Epidermal melanocyte (primary cell): ENCODE measurements at regions not wholly inside any gene's neighbourhood (a gene's known extent, or its start where the extent isn't known, plus 50 kb on each side); places are given as distances from the start of the nearest gene placed in this dataset.
"Not testable (repeated sequence)": the region's sequence is repeated elsewhere in the genome, so short reads cannot be mapped to it uniquely, and the experiment has no call there.

Source experiments
- DNase-seq: peaks from one replicate; pipeline ENCODE4 v3.0.0; 2011; ENCODE audit warnings: low spot score; ENCODE audit not compliant: insufficient read length

DNA sequence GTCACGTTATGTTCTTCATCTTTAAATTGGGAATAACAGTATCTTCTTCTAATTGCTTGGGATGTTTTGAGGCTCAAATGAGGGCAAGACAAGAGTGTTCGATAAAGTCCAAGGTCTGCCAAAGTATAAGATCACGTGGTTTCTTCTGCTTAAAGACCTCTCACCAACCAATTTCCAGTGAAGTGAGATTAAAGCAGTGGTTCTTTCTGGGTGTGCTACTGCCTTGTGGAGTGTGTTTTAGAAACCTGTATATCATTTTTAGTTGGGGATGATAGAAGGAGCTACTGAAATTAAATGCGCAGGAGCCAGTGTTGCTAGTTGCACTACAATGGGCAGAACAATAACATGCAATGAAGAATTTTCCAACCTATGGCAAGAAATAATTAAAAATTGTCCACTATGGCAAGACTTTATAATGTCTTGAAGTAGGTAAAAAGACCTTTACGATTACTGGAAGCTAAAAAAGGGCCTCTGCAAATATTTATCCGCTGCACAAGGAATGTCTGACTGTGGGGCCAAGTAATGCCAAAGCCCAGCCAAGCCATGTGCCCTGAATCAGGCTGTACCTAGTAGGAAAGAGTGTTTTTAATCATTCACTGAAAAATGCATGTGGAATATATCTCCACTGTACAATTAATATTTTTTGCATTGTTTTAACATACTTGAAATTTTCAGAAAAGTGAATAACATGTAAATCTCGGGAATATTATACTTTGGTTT, 244.5 kb upstream of the REG3G start:
- no peak for DNase-seq

- DNase-seq = no peak
Measured at GRCh38 chr2:78782196-78782595, 243.3 kb upstream of the REG3G start.

- no peak for DNase-seq
Measured at GRCh38 chr2:78811955-78812610, 213.4 kb upstream of the REG3G start.

DNA sequence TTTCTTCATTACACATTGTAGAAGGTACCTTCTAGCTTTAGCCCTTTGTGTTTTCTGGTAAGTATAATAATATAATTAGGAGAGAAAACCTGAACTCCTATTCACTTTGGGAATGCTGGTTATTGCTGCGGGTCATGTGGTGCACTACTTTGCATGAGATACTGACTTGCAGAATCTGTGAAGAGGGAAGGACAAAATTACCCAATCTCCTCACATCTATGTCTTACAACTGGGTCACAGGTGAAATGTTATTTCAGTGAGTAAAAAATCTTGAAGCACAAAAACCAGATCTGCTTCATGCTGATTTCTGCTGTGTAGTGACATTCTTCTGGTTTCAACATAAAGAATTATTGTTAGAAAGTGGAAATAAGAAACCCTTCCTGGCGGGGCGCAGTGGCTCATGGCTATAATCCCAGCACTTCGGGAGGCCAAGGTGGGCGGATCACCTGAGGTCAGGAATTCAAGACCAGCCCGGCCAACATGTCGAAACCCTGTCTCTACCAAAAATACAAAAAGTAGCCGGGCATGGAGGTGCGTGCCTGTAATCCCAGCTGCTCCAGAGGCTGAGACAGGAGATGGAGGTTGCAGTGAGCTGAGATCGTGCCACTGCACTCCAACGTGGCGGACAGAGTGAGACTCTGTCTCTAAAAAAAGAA, 211.0 kb upstream of the REG3G start:
- DNase-seq = no peak

- DNase-seq = no peak
Measured at GRCh38 chr2:78817430-78817829, 208.1 kb upstream of the REG3G start.

DNA sequence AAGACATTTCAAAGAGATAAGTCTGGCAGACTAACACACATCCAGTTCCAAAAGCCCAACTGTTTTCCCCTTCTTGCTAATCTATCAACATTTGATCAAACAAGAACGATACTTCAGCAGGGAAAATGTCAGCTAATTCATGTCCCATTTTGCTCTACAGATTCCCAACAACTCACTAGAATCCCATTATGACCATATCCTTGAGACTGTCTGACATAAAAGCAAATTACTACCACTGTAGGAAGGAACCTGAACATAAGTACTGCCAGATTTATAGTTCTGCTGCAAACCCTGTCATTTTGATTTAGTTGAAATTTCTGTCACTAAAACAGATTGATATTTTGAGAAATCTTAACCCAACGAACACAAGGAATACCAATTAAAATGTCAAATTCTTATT, 193.0 kb upstream of the REG3G start:
- no peak for DNase-seq

DNA sequence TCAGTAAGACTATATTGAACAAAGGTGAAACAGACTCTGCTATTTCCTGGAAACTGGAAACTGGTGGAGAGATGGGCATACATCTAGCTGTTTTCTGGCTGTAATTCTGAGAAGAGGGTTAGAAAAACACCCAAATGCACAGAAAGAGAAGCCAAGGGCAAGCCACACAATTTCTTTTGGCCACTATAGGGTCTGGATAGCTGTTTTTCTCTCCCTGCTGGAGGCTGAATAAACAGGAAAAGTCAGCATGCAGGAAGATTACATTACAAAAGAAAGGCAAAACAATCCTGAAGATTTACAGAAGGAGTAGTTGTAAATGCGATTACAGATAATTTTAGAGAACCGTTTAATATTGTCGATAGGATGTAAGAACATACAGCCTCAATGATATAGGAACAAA, 186.2 kb upstream of the REG3G start:
- DNase-seq = no peak

DNA sequence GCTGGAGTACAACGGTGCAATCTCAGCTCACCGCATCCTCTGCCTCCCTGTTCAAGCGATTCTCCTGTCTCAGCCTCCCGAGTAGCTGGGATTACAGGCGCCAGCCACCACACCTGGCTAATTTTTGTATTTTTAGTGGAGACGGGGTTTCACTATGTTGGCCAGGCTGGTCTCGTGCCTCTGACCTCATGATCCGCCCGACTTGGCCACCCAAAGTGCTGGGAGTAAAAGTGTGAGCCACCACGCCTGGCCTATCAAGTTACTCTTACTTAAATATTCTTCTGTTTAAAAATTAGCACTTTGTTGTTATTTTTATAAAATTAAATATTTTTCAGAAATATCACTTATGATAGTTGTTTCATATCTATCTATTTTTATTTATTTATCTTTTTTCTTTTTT, 185.2 kb upstream of the REG3G start:
- not testable (repeated sequence) for DNase-seq

- no peak for DNase-seq
Measured at GRCh38 chr2:78845664-78846185, 179.8 kb upstream of the REG3G start.

DNA sequence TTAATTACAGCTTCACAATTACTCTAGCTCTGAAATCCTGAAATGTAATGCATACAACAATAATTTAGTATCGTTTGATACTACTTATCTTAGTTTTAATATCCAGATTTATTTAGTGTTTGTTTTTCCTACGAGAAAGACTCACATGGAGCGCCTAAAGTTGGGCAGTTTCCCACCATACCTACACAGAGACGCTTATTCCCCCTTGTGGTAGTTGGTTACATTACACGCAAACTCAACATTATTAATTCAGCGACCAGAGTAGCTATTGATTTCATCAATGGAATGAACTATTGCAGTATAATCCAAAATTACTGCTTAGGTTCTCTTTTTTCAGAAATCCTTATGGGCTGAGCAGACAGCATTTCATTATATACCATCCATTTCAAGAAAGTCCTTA, 164.0 kb upstream of the REG3G start:
- DNase-seq = no peak

DNA sequence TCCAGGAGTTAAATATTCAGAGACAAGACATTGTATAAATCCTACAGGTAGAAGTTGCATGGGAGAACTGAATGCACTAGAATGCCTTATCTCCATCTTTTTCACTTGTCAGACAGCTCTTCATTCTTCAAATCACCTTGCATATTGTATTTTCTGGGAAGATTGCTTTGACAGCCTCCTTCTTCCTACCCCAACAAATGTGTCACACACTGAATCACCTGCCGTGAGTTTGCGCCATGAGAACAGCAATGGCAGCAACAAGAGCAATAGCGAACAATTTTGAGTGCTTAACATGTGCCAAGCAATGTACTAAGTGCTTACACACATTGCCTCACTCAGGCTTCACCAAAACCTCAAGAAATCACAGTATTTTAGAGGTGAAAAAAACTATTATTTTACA, 161.3 kb upstream of the REG3G start:
- no peak for DNase-seq

GRCh38 chr2:78865667-78866066, 159.8 kb upstream of the REG3G start:
- DNase-seq = no peak

DNA sequence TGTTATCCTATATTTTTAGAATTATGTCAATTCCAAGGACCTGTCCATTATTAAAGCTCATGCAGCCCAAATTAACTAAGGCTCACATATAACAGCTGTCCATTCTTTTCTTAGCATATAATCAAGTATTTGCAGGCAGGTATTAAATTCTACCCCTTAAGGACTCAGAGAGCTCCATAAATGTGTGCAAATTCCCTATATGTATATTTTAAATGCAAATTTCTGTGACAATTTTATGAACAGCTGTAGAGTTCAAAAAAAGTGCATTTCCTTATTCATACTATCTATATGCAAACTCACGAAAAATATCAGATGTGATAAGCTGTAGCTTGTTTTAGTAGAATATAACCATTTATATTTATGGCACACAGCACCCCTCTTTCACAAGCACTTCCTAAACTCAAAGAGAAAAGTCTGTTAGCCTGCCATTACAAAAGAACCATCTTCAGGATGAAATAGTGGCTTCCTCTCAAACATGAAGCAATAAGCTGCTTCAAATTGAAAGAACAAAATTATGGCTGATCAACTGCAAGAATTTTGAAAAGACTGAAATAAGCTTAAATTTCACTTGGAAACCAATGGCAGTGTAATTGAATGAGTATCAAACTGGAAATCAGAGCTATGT, 155.0 kb upstream of the REG3G start:
- DNase-seq = no peak

DNA sequence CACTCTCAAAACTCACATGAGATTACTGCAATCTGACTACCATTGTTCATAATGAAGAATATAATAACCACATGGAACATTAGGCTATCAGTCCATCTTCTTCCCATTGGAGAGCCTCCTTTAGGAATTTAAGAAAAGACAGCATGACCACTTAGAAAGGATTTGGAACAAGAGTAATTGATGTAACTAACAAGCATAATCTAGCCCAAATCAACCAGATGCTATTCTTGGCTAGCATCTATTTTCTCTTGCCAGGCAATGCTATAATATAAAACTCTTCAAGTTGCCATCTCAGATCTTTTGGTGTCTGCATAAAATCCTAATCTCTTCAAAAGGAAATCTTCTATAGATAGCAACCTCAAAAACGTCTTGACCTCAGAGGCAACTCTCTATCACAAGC, 152.0 kb upstream of the REG3G start:
- DNase-seq = no peak

DNA sequence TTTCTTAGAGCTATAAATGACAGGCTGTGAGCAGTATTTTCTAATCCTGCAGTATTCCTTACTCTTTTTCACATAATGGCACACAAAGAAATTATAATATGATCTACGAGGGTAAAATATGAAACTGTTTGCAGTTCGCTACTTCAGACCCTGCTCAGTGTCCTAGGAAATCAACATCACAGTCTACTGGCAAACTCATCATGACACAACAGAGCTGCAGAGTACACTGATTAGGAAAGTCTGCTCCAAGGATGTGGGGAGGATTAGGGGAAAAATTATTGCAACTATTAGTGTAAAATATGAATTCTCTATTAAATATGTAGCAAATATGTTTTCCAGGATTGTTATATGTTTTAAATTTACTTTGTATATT, 149.2 kb upstream of the REG3G start:
- DNase-seq = no peak

GRCh38 chr2:78887446-78887845, 138.1 kb upstream of the REG3G start:
- DNase-seq = no peak

DNA sequence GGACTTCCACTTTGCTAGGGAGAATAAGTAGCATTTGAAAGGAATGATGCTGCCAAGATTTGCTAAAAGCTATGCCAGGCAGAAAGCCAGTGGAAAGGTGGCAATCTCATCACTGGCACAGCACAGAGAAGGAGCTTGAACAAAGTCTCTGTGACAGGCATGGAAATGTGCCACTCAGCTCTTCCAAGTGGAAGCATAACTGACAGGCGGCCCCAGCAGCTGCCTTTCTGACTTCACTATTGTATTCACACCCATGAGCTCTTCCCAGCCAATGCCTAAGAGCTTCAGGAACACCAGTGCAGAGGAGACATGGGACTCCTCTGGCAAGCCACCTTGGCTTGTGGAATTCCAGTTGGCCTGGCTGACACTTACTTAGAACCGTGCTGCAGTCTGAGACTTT, 134.6 kb upstream of the REG3G start:
- no peak for DNase-seq

GRCh38 chr2:78892295-78892694, 133.2 kb upstream of the REG3G start:
- DNase-seq = no peak

DNA sequence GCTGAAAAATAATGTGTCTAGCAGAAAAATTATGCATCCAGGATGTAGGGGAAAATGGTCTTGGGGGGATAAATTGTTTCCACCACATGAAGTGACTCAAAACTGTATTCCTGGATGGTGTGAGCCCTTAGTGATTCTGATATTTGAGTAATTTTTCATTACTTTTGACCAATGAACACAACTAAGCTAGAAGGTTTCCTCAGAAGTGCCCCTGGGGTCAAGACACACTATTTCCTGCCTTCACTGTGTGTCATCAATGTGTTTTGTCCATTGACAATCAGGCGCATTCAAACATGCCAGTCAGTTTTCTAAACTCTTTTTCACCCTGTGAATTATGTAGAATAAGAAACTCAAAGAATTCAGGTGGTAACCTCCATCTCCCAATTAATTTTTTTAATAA, 130.5 kb upstream of the REG3G start:
- no peak for DNase-seq

GRCh38 chr2:78896536-78896935, 129.0 kb upstream of the REG3G start:
- no peak for DNase-seq

DNA sequence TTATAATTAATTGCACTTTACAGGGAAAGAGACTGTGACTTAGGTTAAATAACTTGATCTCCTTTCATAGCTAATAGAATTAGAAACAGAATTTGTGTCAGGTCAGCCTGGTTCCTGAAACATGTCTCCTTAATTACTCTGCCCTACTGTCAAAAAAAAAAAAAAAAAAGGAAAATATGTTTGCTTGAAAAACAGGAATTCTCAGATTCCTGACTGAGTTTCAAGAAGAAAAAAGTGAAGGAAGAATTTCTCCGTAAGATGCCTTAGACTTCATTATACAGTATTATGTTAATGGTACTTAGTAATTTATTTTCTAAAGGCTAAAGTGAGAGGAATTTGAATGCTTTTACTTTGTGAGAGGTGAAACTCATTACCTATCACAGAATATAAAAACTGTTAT, 118.4 kb upstream of the REG3G start:
- no peak for DNase-seq

GRCh38 chr2:78908973-78909372, 116.5 kb upstream of the REG3G start:
- no peak for DNase-seq
